ENCODE measurements at regions not wholly inside any gene's neighbourhood (a gene's known extent, or its start where the extent isn't known, plus 50 kb on each side); places are given as distances from the start of the nearest gene placed in this dataset.

- Histone ChIP-seq H3K79me2 (ENCODE audit: control insufficient read depth in 1 of 2, insufficient read depth in 2 of 2, low read length in 2 of 2) (no peaks in the 10 kb centered on the region), H3K9ac (replicated peaks in 1 of 4; ENCODE audit: extremely low read depth in 1 of 4, low read depth in 3 of 4, low read length in 3 of 4) (no peak overlapping the region), H4K5ac (ENCODE audit: insufficient read length, low read depth, low read length) (no peak overlapping the region), H3K36me3 (ENCODE audit: control insufficient read depth in 2 of 4, insufficient read depth in 4 of 4, low read length in 3 of 4) (no peaks in the 10 kb centered on the region), H4K91ac (replicated peaks; ENCODE audit: insufficient read length, low read length) (no peak overlapping the region), H2BK12ac (ENCODE audit: low read depth, low read length) (no peak overlapping the region), H2BK20ac (ENCODE audit: low read length) (no peak overlapping the region), H3K18ac (ENCODE audit: extremely low read depth, low read length) (no peak overlapping the region), H2AK5ac (ENCODE audit: low read depth, low read length) (no peak overlapping the region), H2BK5ac (ENCODE audit: low read depth, low read length) (no peak overlapping the region), H3K14ac (ENCODE audit: insufficient read length) (no peak overlapping the region), H2AFZ (ENCODE audit: low read length) (no peak overlapping the region), H3K27ac (ENCODE audit: low read depth, low read length) (no peak overlapping the region), H3K4me2 (ENCODE audit: insufficient read depth in 1 of 2, low read depth in 2 of 2, low read length in 2 of 2) (no peak overlapping the region), H3K23ac (ENCODE audit: insufficient read length) (no peak overlapping the region), H4K20me1 (replicated peaks in 1 of 2; ENCODE audit: control insufficient read depth in 1 of 2, insufficient read depth in 2 of 2, low read length in 2 of 2) (peaks cover 3 to 8% of the 10 kb centered on the region in 2 experiments), H3K56ac (replicated peaks; ENCODE audit: insufficient read length, low read depth, low read length) (no peak overlapping the region), H3K4me1 (replicated peaks in 1 of 4; ENCODE audit: control insufficient read depth in 3 of 4, insufficient read depth in 4 of 4, low read length in 3 of 4) (peaks cover 0 to 10% (median 3%) of the 10 kb centered on the region in 4 experiments), H3K79me1 (ENCODE audit: low read depth, low read length) (no peaks in the 10 kb centered on the region), H3K4ac (replicated peaks; ENCODE audit: insufficient read length, low read depth, low read length) (no peak overlapping the region), H3K9me3 (ENCODE audit: insufficient read depth in 2 of 2, low read depth in 1 of 2, low read length in 1 of 2) (no peaks in the 10 kb centered on the region), H4K8ac (ENCODE audit: extremely low read depth, insufficient read depth, low read length) (no peak overlapping the region), H3K27me3 (replicated peaks in 1 of 4; ENCODE audit: control insufficient read depth in 3 of 4, extremely low read depth in 1 of 4, insufficient read depth in 3 of 4, low read length in 3 of 4) (peaks cover 0 to 15% (median 7%) of the 10 kb centered on the region in 4 experiments; a peak in 6 of 7 replicates), H2BK15ac (ENCODE audit: low read length) (no peak overlapping the region), H2BK120ac (replicated peaks; ENCODE audit: low read depth, low read length) (no peak overlapping the region), H3K4me3 (ENCODE audit: extremely low read depth in 1 of 4, insufficient read depth in 2 of 4, low read depth in 3 of 4, low read length in 4 of 4) (no peak overlapping the region), H3K23me2 (ENCODE audit: low read depth, low read length) (peaks cover 3% of the 10 kb centered on the region; the same call in 1 of the 2 replicates)
- FAIRE-seq (no peak), DNase-seq (ENCODE audit: low read depth in 1 of 2, low spot score in 2 of 2) (no peak)
- POLR2A ChIA-PET (ENCODE audit: partially characterized antibody) = no interaction called here
- CTCF ChIA-PET (ENCODE audit: partially characterized antibody) = interaction anchor here (1.2 to 1.9 kb wide), 3 partner anchors 46 to 76 kb away, joined by 3 to 6 read pairs (median 4); no protein-coding TSS in a partner anchor
- 80% methylated on average over 13 of the region's 13 CpGs; no CpG with 5 or more reads in 1 of the 2 experiments for whole genome bisulfite sequencing, 2 experiments (ENCODE audit: extremely low coverage in 1 of 2, insufficient coverage in 1 of 2, insufficient read length in 1 of 2, insufficient replicate concordance in 2 of 2, low coverage in 1 of 2, low lambda C conversion rate in 2 of 2, missing lambda C conversion rate in 1 of 2)
- TF ChIP-seq POLR2AphosphoS5 (IDR thresholded peaks at IDR 0.05; ENCODE audit: low read depth, low read length) (no peak), EP300 (IDR thresholded peaks at IDR 0.05; ENCODE audit: borderline replicate concordance in 1 of 2, low read depth in 2 of 2, low read length in 2 of 2) (no peak), TCF12 (IDR thresholded peaks at IDR 0.05; ENCODE audit: low read depth, low read length) (no peak), CHD2 (IDR thresholded peaks at IDR 0.05; ENCODE audit: low read length) (no peak), SP1 (IDR thresholded peaks at IDR 0.05; ENCODE audit: low read depth, low read length) (no peak), ATF3 (IDR thresholded peaks at IDR 0.05; ENCODE audit: insufficient read depth, low read depth, low read length) (no peak), NRF1 (IDR thresholded peaks at IDR 0.05; ENCODE audit: low read depth, low read length) (no peak), RBBP5 (IDR thresholded peaks at IDR 0.05; ENCODE audit: borderline replicate concordance, low read depth, low read length) (no peak), KDM4A (IDR thresholded peaks at IDR 0.05; ENCODE audit: low read depth, low read length, severe bottlenecking) (no peak)
- TF ChIP-seq, protein P1, sequence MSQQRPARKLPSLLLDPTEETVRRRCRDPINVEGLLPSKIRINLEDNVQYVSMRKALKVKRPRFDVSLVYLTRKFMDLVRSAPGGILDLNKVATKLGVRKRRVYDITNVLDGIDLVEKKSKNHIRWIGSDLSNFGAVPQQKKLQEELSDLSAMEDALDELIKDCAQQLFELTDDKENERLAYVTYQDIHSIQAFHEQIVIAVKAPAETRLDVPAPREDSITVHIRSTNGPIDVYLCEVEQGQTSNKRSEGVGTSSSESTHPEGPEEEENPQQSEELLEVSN (IDR thresholded peaks at IDR 0.05) = no peak
- TF ChIP-seq, protein P2, sequence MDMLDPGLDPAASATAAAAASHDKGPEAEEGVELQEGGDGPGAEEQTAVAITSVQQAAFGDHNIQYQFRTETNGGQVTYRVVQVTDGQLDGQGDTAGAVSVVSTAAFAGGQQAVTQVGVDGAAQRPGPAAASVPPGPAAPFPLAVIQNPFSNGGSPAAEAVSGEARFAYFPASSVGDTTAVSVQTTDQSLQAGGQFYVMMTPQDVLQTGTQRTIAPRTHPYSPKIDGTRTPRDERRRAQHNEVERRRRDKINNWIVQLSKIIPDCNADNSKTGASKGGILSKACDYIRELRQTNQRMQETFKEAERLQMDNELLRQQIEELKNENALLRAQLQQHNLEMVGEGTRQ (IDR thresholded peaks at IDR 0.05; ENCODE audit: low read length) = no peak
These were observed 100.2 kb downstream of the MRM1 start for GRCh38 chr17:36701429-36702099.
